ENCODE measurements at regions not wholly inside any gene's neighbourhood (a gene's known extent, or its start where the extent isn't known, plus 50 kb on each side); places are given as distances from the start of the nearest gene placed in this dataset.
"Not testable (repeated sequence)": the region's sequence is repeated elsewhere in the genome, so short reads cannot be mapped to it uniquely, and the experiment has no call there.

GRCh38 chrX:128769495-128769894 is 717.3 kb upstream of the ACTRT1 start:
- no peak for DNase-seq (ENCODE audit: low spot score)

- DNase-seq (ENCODE audit: low spot score), result no peak
Observed at GRCh38 chrX:128759745-128760144, 707.5 kb upstream of the ACTRT1 start.

GRCh38 chrX:128759177-128759576 is 707.0 kb upstream of the ACTRT1 start:
- no peak for DNase-seq (ENCODE audit: low spot score)

DNA sequence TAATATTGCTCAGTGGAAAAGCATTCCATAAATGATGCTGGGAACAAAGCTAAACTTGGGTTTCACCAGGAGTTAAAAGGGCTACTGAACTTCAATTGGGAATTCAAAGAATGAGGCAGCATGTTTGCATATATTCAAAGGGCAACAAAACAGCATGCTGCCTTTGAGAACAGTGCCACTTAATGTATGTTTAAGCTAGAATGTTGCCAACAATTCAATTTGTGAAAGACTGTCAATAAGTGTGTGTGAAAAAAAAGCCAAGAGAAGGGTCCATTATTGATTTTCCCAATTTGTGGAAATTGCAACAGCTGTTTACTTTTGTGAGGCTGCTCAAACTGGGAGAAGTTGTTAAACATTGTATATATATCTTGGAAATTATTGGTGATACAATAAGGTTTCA is 701.9 kb upstream of the ACTRT1 start:
- DNase-seq (ENCODE audit: low spot score), result no peak

- no peak for DNase-seq (ENCODE audit: low spot score)
Observed at GRCh38 chrX:128739539-128739938, 687.3 kb upstream of the ACTRT1 start.

GRCh38 chrX:128728943-128729342 is 676.7 kb upstream of the ACTRT1 start:
- DNase-seq (ENCODE audit: low spot score), result no peak

DNA sequence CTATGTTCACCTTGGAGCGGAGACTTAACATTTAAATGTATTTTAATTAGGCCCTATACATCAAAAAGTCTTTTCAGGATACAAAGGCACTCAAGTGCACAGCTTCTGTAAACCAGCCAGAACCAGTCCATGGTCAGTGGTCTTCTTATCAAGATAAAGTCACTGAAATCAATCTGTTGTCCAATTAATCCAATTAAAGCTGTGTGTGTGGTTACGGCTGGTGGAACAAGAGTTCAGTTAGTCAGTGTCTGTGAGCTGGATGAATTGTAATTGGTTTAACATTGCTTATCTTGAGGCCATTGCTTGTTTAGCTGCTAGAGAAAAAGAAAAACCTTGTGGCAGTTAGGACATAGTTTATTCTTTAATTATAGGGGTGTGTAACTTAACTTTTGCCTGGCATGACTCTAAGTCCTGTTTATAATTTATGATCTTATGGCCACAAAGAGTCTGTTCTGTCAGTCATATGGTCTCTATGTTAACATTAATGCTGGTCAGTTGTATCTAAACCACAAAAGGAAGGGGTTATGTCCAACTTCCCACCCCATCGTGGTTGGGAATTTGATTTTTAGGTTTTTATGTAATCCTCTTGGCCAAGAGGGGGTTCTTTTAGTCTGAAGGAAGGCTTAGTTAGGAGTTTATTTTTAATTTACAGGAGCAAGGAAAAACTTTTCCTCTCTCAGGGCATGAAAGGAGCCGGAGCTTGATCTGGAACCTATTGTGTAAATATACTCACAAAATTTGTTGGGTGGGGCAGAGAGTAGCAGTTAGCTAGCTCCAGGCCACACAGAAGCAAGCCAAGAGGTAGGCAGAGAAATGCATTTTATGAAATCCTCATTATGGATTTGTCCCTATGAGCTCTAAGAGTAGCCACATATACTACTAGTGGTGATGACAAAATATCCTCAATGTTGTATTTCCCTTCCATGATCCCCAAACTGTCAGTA is 665.7 kb upstream of the ACTRT1 start:
- no peak for DNase-seq (ENCODE audit: low spot score)

GRCh38 chrX:128714425-128714824 is 662.2 kb upstream of the ACTRT1 start:
- no peak for DNase-seq (ENCODE audit: low spot score)

- DNase-seq (ENCODE audit: low spot score), result no peak
Observed at GRCh38 chrX:128699716-128700285, 647.6 kb upstream of the ACTRT1 start.

- DNase-seq (ENCODE audit: low spot score), result no peak
Observed at GRCh38 chrX:128698573-128699181, 646.5 kb upstream of the ACTRT1 start.

DNA sequence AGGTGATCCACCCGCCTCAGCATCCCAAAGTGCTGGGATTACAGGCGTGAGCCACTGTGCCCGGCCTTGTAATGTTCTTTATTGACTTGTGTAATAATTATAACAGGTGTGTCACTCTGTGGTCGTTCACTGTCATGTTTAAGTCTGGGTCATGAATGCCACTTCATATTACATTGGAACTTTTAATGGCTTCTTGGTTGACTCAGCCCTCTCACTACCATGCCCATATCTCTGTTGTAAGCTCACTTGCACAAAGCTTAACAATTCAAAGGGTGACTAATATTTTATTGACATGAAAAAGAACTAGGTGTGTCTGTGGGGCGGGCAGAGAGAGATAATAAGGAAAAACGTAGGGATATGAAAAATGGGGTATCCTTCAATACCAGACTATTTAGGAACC is 639.7 kb upstream of the ACTRT1 start:
- no peak for DNase-seq (ENCODE audit: low spot score)

DNA sequence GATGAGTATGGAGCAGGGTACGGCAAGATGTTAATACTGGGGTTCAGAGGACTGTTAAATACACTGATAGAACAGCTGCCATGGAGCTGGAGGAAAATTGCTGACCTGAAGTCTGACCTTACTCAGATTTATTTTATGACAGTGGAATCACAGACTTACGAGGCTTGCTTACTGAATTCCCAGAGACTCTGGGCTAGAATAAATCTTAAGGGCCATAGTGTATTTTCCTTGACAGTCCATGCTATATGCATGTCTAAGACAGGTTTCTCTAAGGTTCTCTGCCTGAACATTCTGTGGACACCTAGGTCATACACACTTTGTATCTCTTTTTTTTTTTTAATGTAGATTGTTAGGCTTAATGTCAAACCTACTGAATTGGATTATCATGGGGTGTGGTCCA is 633.2 kb upstream of the ACTRT1 start:
- no peak for DNase-seq (ENCODE audit: low spot score)

DNA sequence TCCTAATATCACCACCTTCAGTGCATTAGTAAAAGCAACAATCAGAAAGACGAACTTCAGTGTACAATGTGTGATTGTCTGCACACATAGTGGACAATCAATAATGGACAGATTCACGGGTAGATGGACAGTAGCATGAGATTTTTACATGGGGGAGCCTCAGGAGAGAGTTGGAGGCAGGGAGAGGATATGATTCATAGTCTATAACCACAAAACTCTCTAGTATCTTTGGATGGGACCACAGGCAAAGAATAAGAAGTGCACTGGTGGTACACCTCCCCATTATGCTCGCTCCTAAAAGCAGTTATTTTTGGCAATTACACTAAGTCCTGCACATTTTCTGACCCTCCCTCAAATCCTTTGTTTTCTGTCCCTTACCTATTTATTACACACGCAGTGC is 624.4 kb upstream of the ACTRT1 start:
- no peak for DNase-seq (ENCODE audit: low spot score)

GRCh38 chrX:128674326-128675086 is 622.3 kb upstream of the ACTRT1 start:
- not testable (repeated sequence) for DNase-seq (ENCODE audit: low spot score)

DNA sequence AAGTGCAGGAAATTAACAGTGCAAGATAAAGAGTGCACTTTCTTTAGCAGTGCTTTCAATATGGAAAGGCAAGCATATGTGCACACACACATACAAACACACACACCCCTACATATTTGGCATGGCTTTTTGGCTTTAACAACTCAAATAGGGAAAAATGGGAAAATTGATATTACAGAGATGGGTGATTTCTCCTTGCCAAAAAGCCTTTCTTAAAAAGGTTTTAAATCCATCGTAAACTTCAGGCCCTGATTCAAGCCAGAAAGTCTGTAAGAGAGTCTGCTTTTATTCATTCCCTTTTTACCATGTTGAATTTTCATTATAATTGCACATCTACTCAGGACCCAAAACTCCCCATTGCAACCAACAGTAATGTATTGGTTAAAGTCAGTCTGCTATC is 612.0 kb upstream of the ACTRT1 start:
- no peak for DNase-seq (ENCODE audit: low spot score)

- no peak for DNase-seq (ENCODE audit: low spot score)
Observed at GRCh38 chrX:128653524-128654060, 601.4 kb upstream of the ACTRT1 start.

GRCh38 chrX:128650326-128650725 is 598.1 kb upstream of the ACTRT1 start:
- DNase-seq (ENCODE audit: low spot score), result no peak

- no peak for DNase-seq (ENCODE audit: low spot score)
Observed at GRCh38 chrX:128634754-128635153, 582.6 kb upstream of the ACTRT1 start.

GRCh38 chrX:128623361-128623760 is 571.2 kb upstream of the ACTRT1 start:
- DNase-seq (ENCODE audit: low spot score), result no peak

- DNase-seq (ENCODE audit: low spot score), result no peak
Observed at GRCh38 chrX:128622296-128622695, 570.1 kb upstream of the ACTRT1 start.

DNA sequence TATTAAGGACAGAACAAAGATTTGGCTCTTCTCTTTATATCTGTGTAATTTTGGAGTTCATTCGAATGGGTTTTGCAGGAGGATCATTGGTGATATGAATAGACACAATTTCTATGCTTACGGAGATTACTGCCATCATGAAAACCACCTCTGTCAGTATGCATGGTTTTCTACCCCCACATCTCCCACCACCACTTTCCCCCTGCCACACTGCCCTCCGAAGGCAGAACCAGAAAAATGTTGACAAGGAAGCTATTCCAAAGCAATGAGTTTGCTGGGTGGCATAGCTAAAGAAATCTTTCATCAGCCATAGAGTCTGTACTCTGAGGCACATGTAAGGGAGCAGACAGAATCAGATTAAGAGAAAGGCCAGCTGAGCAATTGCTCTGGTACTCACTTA is 567.3 kb upstream of the ACTRT1 start:
- no peak for DNase-seq (ENCODE audit: low spot score)

GRCh38 chrX:128616933-128617332 is 564.7 kb upstream of the ACTRT1 start:
- no peak for DNase-seq (ENCODE audit: low spot score)
